ENCODE measurements at regions not wholly inside any gene's neighbourhood (a gene's known extent, or its start where the extent isn't known, plus 50 kb on each side); places are given as distances from the start of the nearest gene placed in this dataset.

DNA sequence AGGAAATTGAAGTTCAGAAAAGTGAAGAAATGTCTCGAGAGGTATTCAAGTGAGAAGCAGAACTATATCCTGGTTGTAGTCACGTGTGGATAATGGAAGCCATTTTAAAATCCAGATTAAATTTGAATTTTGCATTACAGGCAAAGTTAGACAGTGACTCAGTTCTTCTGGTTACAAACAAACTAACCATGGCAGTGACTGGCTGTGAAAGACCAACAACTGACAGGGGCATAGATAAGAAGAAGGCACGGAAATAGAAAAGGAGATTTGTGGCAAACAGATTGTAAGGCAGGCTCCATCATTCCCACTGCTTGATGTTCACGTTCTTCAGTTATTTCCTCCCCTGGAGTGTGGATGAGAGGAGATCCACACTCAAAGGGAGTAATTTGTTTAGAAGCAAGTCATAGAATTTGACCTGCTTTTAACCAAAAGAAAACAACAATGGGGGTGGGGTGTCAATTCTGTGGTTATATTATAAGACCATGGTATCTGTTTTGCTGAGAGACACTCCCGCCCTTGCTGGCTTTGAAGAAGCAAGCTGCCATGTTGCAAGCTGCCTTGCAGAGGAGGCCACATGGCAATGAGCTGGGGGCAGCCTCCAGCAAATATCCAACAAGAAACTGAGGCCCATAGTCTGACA lies 795.3 kb downstream of the VRK1 start:
- Mint-ChIP-seq H3K27ac (ENCODE audit: unreplicated experiment) (no peak overlapping the region), H3K9me3 (ENCODE audit: unreplicated experiment) (peaks cover 2% of the 10 kb centered on the region), H3K4me3 (ENCODE audit: unreplicated experiment) (no peak overlapping the region), H3K4me1 (ENCODE audit: low read depth, unreplicated experiment) (peaks cover 7% of the 10 kb centered on the region), H3K36me3 (ENCODE audit: low read depth, unreplicated experiment) (no peaks in the 10 kb centered on the region), H3K27me3 (ENCODE audit: low read depth, unreplicated experiment) (peaks cover 14% of the 10 kb centered on the region)
- Histone ChIP-seq H3K9ac (ENCODE audit: low read length) (no peak overlapping the region), H3K9me3 (ENCODE audit: insufficient read depth, low read depth, low read length) (peaks cover 6% of the 10 kb centered on the region), H3K4me2 (ENCODE audit: low read length) (no peak overlapping the region), H3K27me3 (ENCODE audit: insufficient read depth, low read length) (no peaks in the 10 kb centered on the region), H3K27ac (ENCODE audit: low read depth, low read length) (no peak overlapping the region), H2AFZ (ENCODE audit: low read depth, low read length) (no peak overlapping the region), H3K4me1 (ENCODE audit: insufficient read depth, low read length) (no peaks in the 10 kb centered on the region), H3K4me3 (ENCODE audit: insufficient read depth, low read depth, low read length) (no peak overlapping the region), H4K20me1 (ENCODE audit: insufficient read depth, low read length) (no peaks in the 10 kb centered on the region), H3K36me3 (ENCODE audit: insufficient read depth, low read length) (no peaks in the 10 kb centered on the region), H3K79me2 (ENCODE audit: insufficient read depth, low read length) (no peaks in the 10 kb centered on the region)
- FAIRE-seq, result no peak
- TF ChIP-seq EZH2 (IDR thresholded peaks at IDR 0.05; ENCODE audit: insufficient read depth, low read length), result no peak
- TF ChIP-seq, protein P1, sequence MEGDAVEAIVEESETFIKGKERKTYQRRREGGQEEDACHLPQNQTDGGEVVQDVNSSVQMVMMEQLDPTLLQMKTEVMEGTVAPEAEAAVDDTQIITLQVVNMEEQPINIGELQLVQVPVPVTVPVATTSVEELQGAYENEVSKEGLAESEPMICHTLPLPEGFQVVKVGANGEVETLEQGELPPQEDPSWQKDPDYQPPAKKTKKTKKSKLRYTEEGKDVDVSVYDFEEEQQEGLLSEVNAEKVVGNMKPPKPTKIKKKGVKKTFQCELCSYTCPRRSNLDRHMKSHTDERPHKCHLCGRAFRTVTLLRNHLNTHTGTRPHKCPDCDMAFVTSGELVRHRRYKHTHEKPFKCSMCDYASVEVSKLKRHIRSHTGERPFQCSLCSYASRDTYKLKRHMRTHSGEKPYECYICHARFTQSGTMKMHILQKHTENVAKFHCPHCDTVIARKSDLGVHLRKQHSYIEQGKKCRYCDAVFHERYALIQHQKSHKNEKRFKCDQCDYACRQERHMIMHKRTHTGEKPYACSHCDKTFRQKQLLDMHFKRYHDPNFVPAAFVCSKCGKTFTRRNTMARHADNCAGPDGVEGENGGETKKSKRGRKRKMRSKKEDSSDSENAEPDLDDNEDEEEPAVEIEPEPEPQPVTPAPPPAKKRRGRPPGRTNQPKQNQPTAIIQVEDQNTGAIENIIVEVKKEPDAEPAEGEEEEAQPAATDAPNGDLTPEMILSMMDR (IDR thresholded peaks at IDR 0.05; ENCODE audit: insufficient read depth, low read depth, low read length), result no peak
- no peak for DNase-seq (ENCODE audit: low read depth)

DNA sequence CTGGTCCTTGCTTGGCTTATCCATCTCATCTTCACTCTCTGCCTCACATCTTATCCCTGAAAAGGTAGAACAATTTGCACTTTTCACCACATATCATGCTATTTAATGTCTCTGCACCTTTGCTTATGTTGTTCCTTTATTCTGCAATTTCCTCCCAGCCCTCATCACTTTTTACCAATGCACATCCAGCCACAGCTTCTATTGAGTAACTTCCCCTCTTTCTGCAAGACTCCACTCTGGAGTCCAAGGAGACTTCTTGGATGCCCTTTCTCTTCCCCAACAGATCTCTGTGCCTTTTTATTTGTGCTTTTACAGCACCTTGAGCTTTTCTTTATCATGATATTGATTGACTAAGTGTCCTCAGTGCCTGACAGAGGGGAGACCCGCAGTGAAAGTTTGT lies 797.1 kb downstream of the VRK1 start:
- Mint-ChIP-seq H3K27ac (ENCODE audit: unreplicated experiment) (no peak overlapping the region), H3K4me1 (ENCODE audit: low read depth, unreplicated experiment) (peaks cover 2% of the 10 kb centered on the region), H3K27me3 (ENCODE audit: low read depth, unreplicated experiment) (peaks cover 14% of the 10 kb centered on the region), H3K36me3 (ENCODE audit: low read depth, unreplicated experiment) (no peaks in the 10 kb centered on the region), H3K9me3 (ENCODE audit: unreplicated experiment) (peaks cover 2% of the 10 kb centered on the region), H3K4me3 (ENCODE audit: unreplicated experiment) (no peak overlapping the region)
- Histone ChIP-seq H3K4me2 (ENCODE audit: low read length) (no peak overlapping the region), H2AFZ (ENCODE audit: low read depth, low read length) (no peak overlapping the region), H3K36me3 (ENCODE audit: insufficient read depth, low read length) (no peaks in the 10 kb centered on the region), H3K4me1 (ENCODE audit: insufficient read depth, low read length) (no peaks in the 10 kb centered on the region), H3K27me3 (ENCODE audit: insufficient read depth, low read length) (no peaks in the 10 kb centered on the region), H3K4me3 (ENCODE audit: insufficient read depth, low read depth, low read length) (no peak overlapping the region), H3K79me2 (ENCODE audit: insufficient read depth, low read length) (no peaks in the 10 kb centered on the region), H4K20me1 (ENCODE audit: insufficient read depth, low read length) (no peaks in the 10 kb centered on the region), H3K27ac (ENCODE audit: low read depth, low read length) (no peak overlapping the region), H3K9ac (ENCODE audit: low read length) (no peak overlapping the region), H3K9me3 (ENCODE audit: insufficient read depth, low read depth, low read length) (peaks cover 6% of the 10 kb centered on the region)
- TF ChIP-seq EZH2 (IDR thresholded peaks at IDR 0.05; ENCODE audit: insufficient read depth, low read length), result no peak
- TF ChIP-seq, protein P1 (IDR thresholded peaks at IDR 0.05; ENCODE audit: insufficient read depth, low read depth, low read length), result no peak
- DNase-seq (ENCODE audit: low read depth) (no peak), FAIRE-seq (no peak)

DNA sequence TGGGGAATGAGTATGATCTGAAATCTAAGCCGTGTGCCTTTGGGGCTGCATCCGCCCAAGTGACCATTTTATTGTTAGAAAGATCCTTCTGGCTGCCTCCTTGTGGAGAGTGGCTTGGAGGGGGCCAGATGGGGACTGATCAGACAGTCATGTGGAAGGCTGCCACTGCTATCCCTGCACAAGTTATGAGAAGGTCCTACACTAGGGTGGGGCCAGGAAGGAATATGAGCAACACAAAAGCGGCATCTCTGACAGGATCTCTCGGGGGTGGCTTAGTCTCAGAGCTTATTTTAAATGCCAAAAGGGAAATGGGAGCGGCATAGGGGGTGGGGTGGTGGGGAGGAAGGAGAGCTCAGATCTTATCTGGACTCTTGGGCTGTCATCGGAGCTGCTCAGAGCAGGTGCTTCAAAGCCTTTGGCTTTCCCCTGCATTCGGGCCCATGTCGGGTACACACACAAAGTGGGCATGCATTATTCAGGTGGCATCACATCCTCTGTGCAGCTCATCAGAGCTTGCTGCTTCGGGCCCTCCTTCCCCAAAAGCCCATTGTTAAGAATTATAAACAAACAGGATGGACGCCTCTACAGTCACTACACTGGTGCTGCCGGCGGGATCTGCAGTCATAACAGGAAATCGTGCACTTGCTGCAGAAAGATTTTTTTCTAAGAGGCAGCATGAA lies 805.4 kb downstream of the VRK1 start:
- Histone ChIP-seq H3K4me3 (ENCODE audit: insufficient read depth, low read depth, low read length) (no peak overlapping the region), H3K79me2 (ENCODE audit: insufficient read depth, low read length) (no peaks in the 10 kb centered on the region), H3K4me2 (ENCODE audit: low read length) (no peak overlapping the region), H4K20me1 (ENCODE audit: insufficient read depth, low read length) (no peaks in the 10 kb centered on the region), H3K27ac (ENCODE audit: low read depth, low read length) (no peak overlapping the region), H2AFZ (ENCODE audit: low read depth, low read length) (no peak overlapping the region), H3K4me1 (ENCODE audit: insufficient read depth, low read length) (no peaks in the 10 kb centered on the region), H3K9ac (ENCODE audit: low read length) (no peak overlapping the region), H3K27me3 (ENCODE audit: insufficient read depth, low read length) (no peaks in the 10 kb centered on the region), H3K36me3 (ENCODE audit: insufficient read depth, low read length) (no peaks in the 10 kb centered on the region), H3K9me3 (ENCODE audit: insufficient read depth, low read depth, low read length) (peaks cover 4% of the 10 kb centered on the region)
- no peak overlapping the region for H3K27ac Mint-ChIP-seq (ENCODE audit: unreplicated experiment)
- H3K36me3 Mint-ChIP-seq (ENCODE audit: low read depth, unreplicated experiment), result no peaks in the 10 kb centered on the region
- no peak overlapping the region for H3K4me3 Mint-ChIP-seq (ENCODE audit: unreplicated experiment)
- H3K4me1 Mint-ChIP-seq (ENCODE audit: low read depth, unreplicated experiment), result no peaks in the 10 kb centered on the region
- no peaks in the 10 kb centered on the region for H3K9me3 Mint-ChIP-seq (ENCODE audit: unreplicated experiment)
- FAIRE-seq, result no peak
- no peak for DNase-seq (ENCODE audit: low read depth)
- H3K27me3 Mint-ChIP-seq (ENCODE audit: low read depth, unreplicated experiment), result peaks cover 4% of the 10 kb centered on the region
- no peak for TF ChIP-seq EZH2 (IDR thresholded peaks at IDR 0.05; ENCODE audit: insufficient read depth, low read length)
- TF ChIP-seq, protein P1 (IDR thresholded peaks at IDR 0.05; ENCODE audit: insufficient read depth, low read depth, low read length), result no peak

All from astrocyte (in vitro differentiated cells and primary cell).